ENCODE measurements at regions not wholly inside any gene's neighbourhood (a gene's known extent, or its start where the extent isn't known, plus 50 kb on each side); places are given as distances from the start of the nearest gene placed in this dataset.
A peak's percentile ranks its signal among the peaks of the same experiment; 100 is the strongest.

DNA sequence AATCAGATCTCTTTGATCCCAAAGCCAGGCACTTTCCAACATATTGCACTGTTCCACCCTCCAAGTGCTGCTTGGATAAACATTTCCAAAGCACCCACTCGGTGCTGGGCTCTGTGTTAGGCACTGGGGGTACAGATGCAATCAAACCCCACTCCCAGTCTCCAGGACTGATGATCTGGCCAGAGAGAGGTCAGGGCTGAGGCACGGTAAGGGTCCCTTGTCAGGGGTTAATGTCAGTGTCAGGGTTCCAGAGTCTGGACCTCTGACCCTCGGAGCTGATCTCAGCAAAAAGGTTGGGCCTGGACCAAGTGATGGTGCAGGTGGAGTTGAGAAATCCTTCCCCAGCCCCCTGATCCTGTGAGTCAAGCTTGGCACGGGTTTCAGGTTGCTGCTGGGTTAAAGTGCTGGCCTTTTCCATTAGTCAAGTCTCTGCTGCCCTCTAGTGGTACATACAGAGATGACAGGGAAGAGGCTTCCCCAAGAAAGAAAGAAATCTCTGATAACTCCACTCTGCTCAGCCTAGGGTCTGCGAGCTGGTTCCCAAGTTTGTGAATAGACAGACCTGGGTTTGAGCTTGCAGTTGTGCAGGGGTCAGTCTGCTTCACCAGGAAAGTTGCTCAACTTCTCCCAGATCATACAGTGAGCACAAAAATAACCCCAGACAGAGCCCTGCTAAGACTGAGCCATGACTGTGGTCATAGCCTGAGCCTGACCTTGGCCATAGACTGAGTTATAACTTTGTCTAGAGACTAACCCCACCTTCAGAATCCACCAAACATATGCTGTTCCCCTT is 74.6 kb downstream of the DMRTA2 start (continued):
- TF ChIP-seq MEF2A (IDR thresholded peaks at IDR 0.05; ENCODE audit: borderline replicate concordance, low read depth) (no peak), GATA2 (CRISPR knock-in tag; IDR thresholded peaks at IDR 0.05) (no peak), GABPA (IDR thresholded peaks at IDR 0.05; ENCODE audit: low read depth) (no peak), RXRA (IDR thresholded peaks at IDR 0.05; ENCODE audit: borderline replicate concordance, low read depth) (no peak), FOXM1 (IDR thresholded peaks at IDR 0.05; ENCODE audit: low read depth) (no peak), JUND (IDR thresholded peaks at IDR 0.05) (no peak), YY1 (IDR thresholded peaks at IDR 0.05; ENCODE audit: low read depth) (no peak), MXI1 (IDR thresholded peaks at IDR 0.05; ENCODE audit: low read depth, low read length) (peak; percentile 49; the same call in 1 of the 2 replicates), RAD21 (IDR thresholded peaks at IDR 0.05; ENCODE audit: low read length) (peak; percentile 99), TEAD4 (IDR thresholded peaks at IDR 0.05; ENCODE audit: borderline replicate concordance, insufficient read depth) (no peak), FOXJ3 (CRISPR knock-in tag; IDR thresholded peaks at IDR 0.05) (no peak), CHD2 (IDR thresholded peaks at IDR 0.05; ENCODE audit: low read length, partially characterized antibody) (no peak), NFIC (IDR thresholded peaks at IDR 0.05; ENCODE audit: borderline replicate concordance) (no peak), SMC3 (IDR thresholded peaks at IDR 0.05; ENCODE audit: low read depth, low read length) (peak; percentile 77), SIN3A (IDR thresholded peaks at IDR 0.05; ENCODE audit: borderline replicate concordance, low read depth, low read length) (no peak), TCF12 (IDR thresholded peaks at IDR 0.05) (no peak)
- TF ChIP-seq, protein P1, sequence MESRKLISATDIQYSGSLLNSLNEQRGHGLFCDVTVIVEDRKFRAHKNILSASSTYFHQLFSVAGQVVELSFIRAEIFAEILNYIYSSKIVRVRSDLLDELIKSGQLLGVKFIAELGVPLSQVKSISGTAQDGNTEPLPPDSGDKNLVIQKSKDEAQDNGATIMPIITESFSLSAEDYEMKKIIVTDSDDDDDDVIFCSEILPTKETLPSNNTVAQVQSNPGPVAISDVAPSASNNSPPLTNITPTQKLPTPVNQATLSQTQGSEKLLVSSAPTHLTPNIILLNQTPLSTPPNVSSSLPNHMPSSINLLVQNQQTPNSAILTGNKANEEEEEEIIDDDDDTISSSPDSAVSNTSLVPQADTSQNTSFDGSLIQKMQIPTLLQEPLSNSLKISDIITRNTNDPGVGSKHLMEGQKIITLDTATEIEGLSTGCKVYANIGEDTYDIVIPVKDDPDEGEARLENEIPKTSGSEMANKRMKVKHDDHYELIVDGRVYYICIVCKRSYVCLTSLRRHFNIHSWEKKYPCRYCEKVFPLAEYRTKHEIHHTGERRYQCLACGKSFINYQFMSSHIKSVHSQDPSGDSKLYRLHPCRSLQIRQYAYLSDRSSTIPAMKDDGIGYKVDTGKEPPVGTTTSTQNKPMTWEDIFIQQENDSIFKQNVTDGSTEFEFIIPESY (IDR thresholded peaks at IDR 0.05; ENCODE audit: borderline replicate concordance, low read depth) = no peak
- TF ChIP-seq, protein P2, sequence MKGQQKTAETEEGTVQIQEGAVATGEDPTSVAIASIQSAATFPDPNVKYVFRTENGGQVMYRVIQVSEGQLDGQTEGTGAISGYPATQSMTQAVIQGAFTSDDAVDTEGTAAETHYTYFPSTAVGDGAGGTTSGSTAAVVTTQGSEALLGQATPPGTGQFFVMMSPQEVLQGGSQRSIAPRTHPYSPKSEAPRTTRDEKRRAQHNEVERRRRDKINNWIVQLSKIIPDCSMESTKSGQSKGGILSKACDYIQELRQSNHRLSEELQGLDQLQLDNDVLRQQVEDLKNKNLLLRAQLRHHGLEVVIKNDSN (IDR thresholded peaks at IDR 0.05; ENCODE audit: borderline replicate concordance, low read depth) = no peak
- TF ChIP-seq, protein P3, sequence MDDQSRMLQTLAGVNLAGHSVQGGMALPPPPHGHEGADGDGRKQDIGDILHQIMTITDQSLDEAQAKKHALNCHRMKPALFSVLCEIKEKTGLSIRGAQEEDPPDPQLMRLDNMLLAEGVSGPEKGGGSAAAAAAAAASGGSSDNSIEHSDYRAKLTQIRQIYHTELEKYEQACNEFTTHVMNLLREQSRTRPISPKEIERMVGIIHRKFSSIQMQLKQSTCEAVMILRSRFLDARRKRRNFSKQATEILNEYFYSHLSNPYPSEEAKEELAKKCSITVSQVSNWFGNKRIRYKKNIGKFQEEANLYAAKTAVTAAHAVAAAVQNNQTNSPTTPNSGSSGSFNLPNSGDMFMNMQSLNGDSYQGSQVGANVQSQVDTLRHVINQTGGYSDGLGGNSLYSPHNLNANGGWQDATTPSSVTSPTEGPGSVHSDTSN (IDR thresholded peaks at IDR 0.05) = no peak
- TF ChIP-seq, protein P4, sequence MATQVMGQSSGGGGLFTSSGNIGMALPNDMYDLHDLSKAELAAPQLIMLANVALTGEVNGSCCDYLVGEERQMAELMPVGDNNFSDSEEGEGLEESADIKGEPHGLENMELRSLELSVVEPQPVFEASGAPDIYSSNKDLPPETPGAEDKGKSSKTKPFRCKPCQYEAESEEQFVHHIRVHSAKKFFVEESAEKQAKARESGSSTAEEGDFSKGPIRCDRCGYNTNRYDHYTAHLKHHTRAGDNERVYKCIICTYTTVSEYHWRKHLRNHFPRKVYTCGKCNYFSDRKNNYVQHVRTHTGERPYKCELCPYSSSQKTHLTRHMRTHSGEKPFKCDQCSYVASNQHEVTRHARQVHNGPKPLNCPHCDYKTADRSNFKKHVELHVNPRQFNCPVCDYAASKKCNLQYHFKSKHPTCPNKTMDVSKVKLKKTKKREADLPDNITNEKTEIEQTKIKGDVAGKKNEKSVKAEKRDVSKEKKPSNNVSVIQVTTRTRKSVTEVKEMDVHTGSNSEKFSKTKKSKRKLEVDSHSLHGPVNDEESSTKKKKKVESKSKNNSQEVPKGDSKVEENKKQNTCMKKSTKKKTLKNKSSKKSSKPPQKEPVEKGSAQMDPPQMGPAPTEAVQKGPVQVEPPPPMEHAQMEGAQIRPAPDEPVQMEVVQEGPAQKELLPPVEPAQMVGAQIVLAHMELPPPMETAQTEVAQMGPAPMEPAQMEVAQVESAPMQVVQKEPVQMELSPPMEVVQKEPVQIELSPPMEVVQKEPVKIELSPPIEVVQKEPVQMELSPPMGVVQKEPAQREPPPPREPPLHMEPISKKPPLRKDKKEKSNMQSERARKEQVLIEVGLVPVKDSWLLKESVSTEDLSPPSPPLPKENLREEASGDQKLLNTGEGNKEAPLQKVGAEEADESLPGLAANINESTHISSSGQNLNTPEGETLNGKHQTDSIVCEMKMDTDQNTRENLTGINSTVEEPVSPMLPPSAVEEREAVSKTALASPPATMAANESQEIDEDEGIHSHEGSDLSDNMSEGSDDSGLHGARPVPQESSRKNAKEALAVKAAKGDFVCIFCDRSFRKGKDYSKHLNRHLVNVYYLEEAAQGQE (IDR thresholded peaks at IDR 0.05; ENCODE audit: low read depth, low read length) = no peak
- TF ChIP-seq, protein P5, sequence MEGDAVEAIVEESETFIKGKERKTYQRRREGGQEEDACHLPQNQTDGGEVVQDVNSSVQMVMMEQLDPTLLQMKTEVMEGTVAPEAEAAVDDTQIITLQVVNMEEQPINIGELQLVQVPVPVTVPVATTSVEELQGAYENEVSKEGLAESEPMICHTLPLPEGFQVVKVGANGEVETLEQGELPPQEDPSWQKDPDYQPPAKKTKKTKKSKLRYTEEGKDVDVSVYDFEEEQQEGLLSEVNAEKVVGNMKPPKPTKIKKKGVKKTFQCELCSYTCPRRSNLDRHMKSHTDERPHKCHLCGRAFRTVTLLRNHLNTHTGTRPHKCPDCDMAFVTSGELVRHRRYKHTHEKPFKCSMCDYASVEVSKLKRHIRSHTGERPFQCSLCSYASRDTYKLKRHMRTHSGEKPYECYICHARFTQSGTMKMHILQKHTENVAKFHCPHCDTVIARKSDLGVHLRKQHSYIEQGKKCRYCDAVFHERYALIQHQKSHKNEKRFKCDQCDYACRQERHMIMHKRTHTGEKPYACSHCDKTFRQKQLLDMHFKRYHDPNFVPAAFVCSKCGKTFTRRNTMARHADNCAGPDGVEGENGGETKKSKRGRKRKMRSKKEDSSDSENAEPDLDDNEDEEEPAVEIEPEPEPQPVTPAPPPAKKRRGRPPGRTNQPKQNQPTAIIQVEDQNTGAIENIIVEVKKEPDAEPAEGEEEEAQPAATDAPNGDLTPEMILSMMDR (IDR thresholded peaks at IDR 0.05) = peak; percentile 82
